ENCODE measurements at regions not wholly inside any gene's neighbourhood (a gene's known extent, or its start where the extent isn't known, plus 50 kb on each side); places are given as distances from the start of the nearest gene placed in this dataset.

DNA sequence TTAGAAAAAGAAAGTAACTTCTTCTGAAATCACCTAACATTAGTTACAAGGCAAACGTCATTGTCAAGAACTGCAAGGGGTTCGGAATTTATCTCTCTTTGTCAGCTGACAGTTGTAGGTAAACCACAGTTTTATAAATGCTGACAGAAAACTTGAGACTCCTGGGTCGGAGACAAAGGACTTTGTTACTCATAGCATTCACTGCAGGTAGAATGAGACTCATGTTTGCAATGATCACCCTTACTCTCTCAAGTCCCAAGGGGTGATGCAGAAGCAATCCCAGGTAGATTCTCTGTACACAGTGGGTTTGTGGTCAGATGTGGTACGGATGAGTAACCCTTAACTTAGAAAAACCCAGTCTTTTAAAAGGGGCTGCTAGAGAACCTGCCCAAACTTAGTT is 757.8 kb downstream of the TRIB2 start:
- TF ChIP-seq CTCF (IDR thresholded peaks at IDR 0.05; ENCODE audit: insufficient read depth, low read length, poor library complexity, severe bottlenecking) (no peak), EZH2phosphoT487 (conservative IDR thresholded peaks at IDR 0.05; ENCODE audit: low read length) (no peak)
